ENCODE measurements at regions not wholly inside any gene's neighbourhood (a gene's known extent, or its start where the extent isn't known, plus 50 kb on each side); places are given as distances from the start of the nearest gene placed in this dataset.

- no peaks in the 10 kb centered on the region for H3K4me1 ChIP-seq (ENCODE audit: control insufficient read depth, extremely low read depth, insufficient read depth, low read length)
- no peak for FAIRE-seq
- H3K79me2 ChIP-seq (ENCODE audit: control insufficient read depth, insufficient read depth, low read length): no peaks in the 10 kb centered on the region
- no peak overlapping the region for H3K4me3 ChIP-seq (ENCODE audit: control insufficient read depth in 2 of 3, extremely low read depth in 1 of 3, insufficient read depth in 2 of 3, low read depth in 1 of 3, low read length in 3 of 3)
- no peak overlapping the region for H3K27ac ChIP-seq (ENCODE audit: control insufficient read depth, insufficient read depth, low read length)
- no peak overlapping the region for H3K9ac ChIP-seq (ENCODE audit: control insufficient read depth, extremely low read depth, insufficient read depth, low read length)
- H3K9me3 ChIP-seq (ENCODE audit: control insufficient read depth, low read depth, low read length): no peaks in the 10 kb centered on the region
- no peaks in the 10 kb centered on the region for H3K9me1 ChIP-seq (ENCODE audit: control insufficient read depth, extremely low read depth, insufficient read depth, low read length)
- H2AFZ ChIP-seq (ENCODE audit: control insufficient read depth, low read length): no peak overlapping the region
- DNase-seq (ENCODE audit: low read depth, low spot score): no peak
- dilution Hi-C loops (cut with MboI; ENCODE audit: extremely low pct_ligation_motif_present, low sequenced_read_pairs): no loop called here
- no peaks in the 10 kb centered on the region for H3K36me3 ChIP-seq (ENCODE audit: control insufficient read depth in 2 of 2, extremely low read depth in 1 of 2, insufficient read depth in 2 of 2, low read length in 2 of 2)
- H4K20me1 ChIP-seq (ENCODE audit: control insufficient read depth, extremely low read depth, insufficient read depth, low read length): no peaks in the 10 kb centered on the region
- TF ChIP-seq, protein P1, sequence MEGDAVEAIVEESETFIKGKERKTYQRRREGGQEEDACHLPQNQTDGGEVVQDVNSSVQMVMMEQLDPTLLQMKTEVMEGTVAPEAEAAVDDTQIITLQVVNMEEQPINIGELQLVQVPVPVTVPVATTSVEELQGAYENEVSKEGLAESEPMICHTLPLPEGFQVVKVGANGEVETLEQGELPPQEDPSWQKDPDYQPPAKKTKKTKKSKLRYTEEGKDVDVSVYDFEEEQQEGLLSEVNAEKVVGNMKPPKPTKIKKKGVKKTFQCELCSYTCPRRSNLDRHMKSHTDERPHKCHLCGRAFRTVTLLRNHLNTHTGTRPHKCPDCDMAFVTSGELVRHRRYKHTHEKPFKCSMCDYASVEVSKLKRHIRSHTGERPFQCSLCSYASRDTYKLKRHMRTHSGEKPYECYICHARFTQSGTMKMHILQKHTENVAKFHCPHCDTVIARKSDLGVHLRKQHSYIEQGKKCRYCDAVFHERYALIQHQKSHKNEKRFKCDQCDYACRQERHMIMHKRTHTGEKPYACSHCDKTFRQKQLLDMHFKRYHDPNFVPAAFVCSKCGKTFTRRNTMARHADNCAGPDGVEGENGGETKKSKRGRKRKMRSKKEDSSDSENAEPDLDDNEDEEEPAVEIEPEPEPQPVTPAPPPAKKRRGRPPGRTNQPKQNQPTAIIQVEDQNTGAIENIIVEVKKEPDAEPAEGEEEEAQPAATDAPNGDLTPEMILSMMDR (optimal IDR thresholded peaks at IDR 0.05 in 1 of 3, IDR thresholded peaks at IDR 0.05 in 1 of 3, conservative IDR thresholded peaks at IDR 0.05 in 1 of 3; ENCODE audit: extremely low read depth in 1 of 3, insufficient read depth in 2 of 3, low read length in 3 of 3): no peak
- TF ChIP-seq EZH2 (IDR thresholded peaks at IDR 0.05; ENCODE audit: low read length): no peak
- H3K27me3 ChIP-seq (ENCODE audit: control insufficient read depth, extremely low read depth, insufficient read depth, low read length): no peaks in the 10 kb centered on the region
- H3K4me2 ChIP-seq (ENCODE audit: control insufficient read depth, extremely low read depth, insufficient read depth, low read depth, low read length): no peak overlapping the region
These were observed 95.4 kb downstream of the RAB18 start for GRCh38 chr10:27599546-27599945.

GRCh38 chr10:27600930-27601329, 96.8 kb downstream of the RAB18 start:
- H3K27ac ChIP-seq (ENCODE audit: control insufficient read depth, insufficient read depth, low read length): no peak overlapping the region
- H3K4me1 ChIP-seq (ENCODE audit: control insufficient read depth, extremely low read depth, insufficient read depth, low read length): no peaks in the 10 kb centered on the region
- no peak for DNase-seq (ENCODE audit: low read depth, low spot score)
- H3K9ac ChIP-seq (ENCODE audit: control insufficient read depth, extremely low read depth, insufficient read depth, low read length): no peak overlapping the region
- no peak overlapping the region for H2AFZ ChIP-seq (ENCODE audit: control insufficient read depth, low read length)
- H3K9me1 ChIP-seq (ENCODE audit: control insufficient read depth, extremely low read depth, insufficient read depth, low read length): no peaks in the 10 kb centered on the region
- dilution Hi-C loops (cut with MboI; ENCODE audit: extremely low pct_ligation_motif_present, low sequenced_read_pairs): no loop called here
- H3K4me2 ChIP-seq (ENCODE audit: control insufficient read depth, extremely low read depth, insufficient read depth, low read depth, low read length): no peak overlapping the region
- no peaks in the 10 kb centered on the region for H3K79me2 ChIP-seq (ENCODE audit: control insufficient read depth, insufficient read depth, low read length)
- no peaks in the 10 kb centered on the region for H3K9me3 ChIP-seq (ENCODE audit: control insufficient read depth, low read depth, low read length)
- H3K27me3 ChIP-seq (ENCODE audit: control insufficient read depth, extremely low read depth, insufficient read depth, low read length): no peaks in the 10 kb centered on the region
- no peaks in the 10 kb centered on the region for H3K36me3 ChIP-seq (ENCODE audit: control insufficient read depth in 2 of 2, extremely low read depth in 1 of 2, insufficient read depth in 2 of 2, low read length in 2 of 2)
- TF ChIP-seq, protein P1 (optimal IDR thresholded peaks at IDR 0.05 in 1 of 3, IDR thresholded peaks at IDR 0.05 in 1 of 3, conservative IDR thresholded peaks at IDR 0.05 in 1 of 3; ENCODE audit: extremely low read depth in 1 of 3, insufficient read depth in 2 of 3, low read length in 3 of 3): no peak
- no peak for TF ChIP-seq EZH2 (IDR thresholded peaks at IDR 0.05; ENCODE audit: low read length)
- FAIRE-seq: no peak
- H3K4me3 ChIP-seq (ENCODE audit: control insufficient read depth in 2 of 3, extremely low read depth in 1 of 3, insufficient read depth in 2 of 3, low read depth in 1 of 3, low read length in 3 of 3): no peak overlapping the region
- H4K20me1 ChIP-seq (ENCODE audit: control insufficient read depth, extremely low read depth, insufficient read depth, low read length): no peaks in the 10 kb centered on the region

All from keratinocyte (primary cell).